Large intestine (tissue), 3 donors: ENCODE measurements at regions not wholly inside any gene's neighbourhood (a gene's known extent, or its start where the extent isn't known, plus 50 kb on each side); places are given as distances from the start of the nearest gene placed in this dataset.
A peak's percentile ranks its signal among the peaks of the same experiment; 100 is the strongest.
"Not testable (repeated sequence)": the region's sequence is repeated elsewhere in the genome, so short reads cannot be mapped to it uniquely, and the experiment has no call there.

Source experiments
- DNase-seq, 2 donors: peaks; one replicate each; pipeline versions ENCODE4 v3.0.0 to v3.0.0-alpha.2; 2013
- H3K27ac ChIP-seq: one replicate; pipeline ENCODE4 v1.5.1; 2013; ENCODE audit warnings: low read length
- H3K27me3 ChIP-seq: 2 replicates; pipeline ENCODE4 v1.6.1; 2013; ENCODE audit warnings: low read length; ENCODE audit not compliant: control insufficient read depth, insufficient read depth
- H3K36me3 ChIP-seq: 2 replicates; pipeline ENCODE4 v1.6.1; 2013; ENCODE audit warnings: low read length; ENCODE audit not compliant: control insufficient read depth, insufficient read depth
- H3K4me1 ChIP-seq: one replicate; pipeline ENCODE4 v1.6.1; 2013; ENCODE audit warnings: low read length; ENCODE audit not compliant: control insufficient read depth, insufficient read depth
- H3K4me3 ChIP-seq: one replicate; pipeline ENCODE4 v1.5.1; 2013; ENCODE audit warnings: low read length
- H3K9me3 ChIP-seq: one replicate; pipeline ENCODE4 v1.6.1; 2013; ENCODE audit warnings: mild to moderate bottlenecking, low read depth, low read length, moderate library complexity; ENCODE audit not compliant: control insufficient read depth
- WGBS: methylation state at CpG from one replicate; pipeline ENCODE4 v1.1.5; 2013; ENCODE audit warnings: low lambda C conversion rate; ENCODE audit not compliant: insufficient coverage; 5-methylcytosine and 5-hydroxymethylcytosine counted together

- no peak overlapping the region for H3K27ac ChIP-seq
- H3K36me3 ChIP-seq, result no peaks in the 10 kb centered on the region
- peak in 1 of 2 donors; percentile 24 for DNase-seq
- no peak overlapping the region for H3K4me3 ChIP-seq
- WGBS, result 76% methylated on average over 2 of the region's 7 CpGs
- H3K9me3 ChIP-seq, result no peaks in the 10 kb centered on the region
- no peaks in the 10 kb centered on the region for H3K27me3 ChIP-seq
- H3K4me1 ChIP-seq, result peaks cover 2% of the 10 kb centered on the region
These were observed 90.5 kb upstream of the YWHAQ start for GRCh38 chr2:9721344-9721743.

DNA sequence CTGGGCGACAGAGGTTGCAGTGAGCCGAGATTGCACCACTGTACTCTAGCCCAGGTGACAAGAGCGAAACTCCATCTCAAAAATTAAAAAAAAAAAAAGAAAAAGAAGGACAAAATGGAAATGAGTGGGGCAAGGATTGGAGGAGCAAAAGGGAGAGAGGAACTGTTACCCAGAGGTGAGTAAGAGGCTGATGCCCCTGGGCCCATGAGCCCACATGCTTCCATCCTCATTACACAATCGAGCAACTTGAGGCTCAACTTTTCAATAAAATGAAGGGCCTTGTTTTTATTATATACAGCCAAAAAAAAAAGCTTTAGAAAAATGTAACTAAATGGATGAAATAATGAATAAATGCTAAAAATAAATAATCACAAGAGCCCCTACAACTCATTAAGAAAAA, 91.7 kb upstream of the YWHAQ start:
- H3K4me3 ChIP-seq, result no peak overlapping the region
- H3K4me1 ChIP-seq, result peaks cover 7% of the 10 kb centered on the region
- H3K27ac ChIP-seq, result no peak overlapping the region
- H3K36me3 ChIP-seq, result no peaks in the 10 kb centered on the region
- WGBS, result 100% methylated on average over 1 of the region's 4 CpGs
- H3K9me3 ChIP-seq, result no peaks in the 10 kb centered on the region
- DNase-seq, result no peak
- no peaks in the 10 kb centered on the region for H3K27me3 ChIP-seq

DNA sequence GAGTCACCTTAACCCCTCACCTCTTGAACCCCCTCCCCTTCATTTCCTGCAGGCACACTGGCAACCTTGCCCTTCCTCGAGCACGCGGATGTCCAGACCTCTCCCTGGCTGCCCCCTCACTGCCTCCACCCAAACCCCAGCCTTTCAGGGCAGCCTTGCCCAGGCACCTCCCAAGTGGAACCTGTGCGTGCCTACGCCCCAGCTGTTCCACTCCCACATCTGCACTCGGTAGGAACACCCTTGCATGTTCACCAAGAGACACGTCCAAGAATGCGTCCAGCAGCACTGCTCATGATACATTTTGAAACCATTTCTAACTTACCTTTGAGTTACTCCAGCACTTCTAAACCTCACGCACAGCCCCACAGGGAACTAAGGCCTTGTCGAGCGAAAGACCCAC, 93.8 kb upstream of the YWHAQ start:
- H3K27me3 ChIP-seq, result no peaks in the 10 kb centered on the region
- H3K36me3 ChIP-seq, result no peaks in the 10 kb centered on the region
- H3K4me3 ChIP-seq, result no peak overlapping the region
- WGBS, result 100% methylated on average over 1 of the region's 11 CpGs
- H3K4me1 ChIP-seq, result peaks cover 7% of the 10 kb centered on the region
- H3K9me3 ChIP-seq, result no peaks in the 10 kb centered on the region
- no peak overlapping the region for H3K27ac ChIP-seq
- no peak for DNase-seq

DNA sequence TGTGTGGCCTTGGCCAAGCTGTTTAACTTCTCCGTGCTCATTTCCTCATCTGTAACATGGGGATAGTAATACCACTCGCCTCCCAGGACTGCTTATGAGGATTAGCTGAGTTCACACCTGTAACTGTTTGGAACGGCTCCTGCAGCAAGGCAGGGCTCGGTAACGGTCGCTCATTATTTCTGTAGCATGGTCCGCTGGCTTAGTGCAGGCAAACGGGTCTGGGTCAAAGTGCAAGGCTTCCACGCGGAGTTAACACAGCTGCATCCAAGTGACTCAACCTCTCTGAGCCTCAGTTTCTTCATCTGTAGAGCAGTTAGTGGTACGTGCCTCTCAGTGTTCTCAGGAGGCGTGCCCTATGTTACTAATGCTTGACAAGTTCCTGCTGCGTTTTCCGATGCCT, 94.3 kb upstream of the YWHAQ start:
- Histone ChIP-seq H3K27me3 (no peaks in the 10 kb centered on the region), H3K4me3 (no peak overlapping the region), H3K9me3 (no peaks in the 10 kb centered on the region), H3K36me3 (no peaks in the 10 kb centered on the region), H3K4me1 (peaks cover 7% of the 10 kb centered on the region), H3K27ac (no peak overlapping the region)
- DNase-seq, result no peak
- WGBS, result 100% methylated on average over 2 of the region's 14 CpGs

DNA sequence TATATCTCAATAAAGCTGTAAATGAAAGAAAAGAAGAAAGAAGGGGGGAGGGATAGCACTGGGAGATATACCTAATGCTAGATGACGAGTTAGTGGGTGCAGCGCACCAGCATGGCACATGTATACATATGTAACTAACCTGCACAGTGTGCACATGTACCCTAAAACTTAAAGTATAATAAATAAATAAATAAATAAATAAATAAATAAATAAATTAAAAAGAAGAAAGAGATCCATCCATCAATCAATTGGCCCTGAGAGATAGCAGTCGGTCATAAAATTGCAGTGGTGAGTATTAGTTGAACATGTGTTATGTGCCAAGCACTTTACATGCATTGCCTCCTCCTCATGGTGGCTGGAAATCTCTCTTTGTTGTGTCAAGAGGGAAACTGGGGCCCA, 95.2 kb upstream of the YWHAQ start:
- H3K27me3 ChIP-seq, H3K9me3 ChIP-seq, H3K27ac ChIP-seq, DNase-seq, H3K4me3 ChIP-seq, H3K4me1 ChIP-seq, H3K36me3 ChIP-seq: not testable (repeated sequence)
- WGBS, result no CpG with 5 or more reads among the region's 3 CpGs

DNA sequence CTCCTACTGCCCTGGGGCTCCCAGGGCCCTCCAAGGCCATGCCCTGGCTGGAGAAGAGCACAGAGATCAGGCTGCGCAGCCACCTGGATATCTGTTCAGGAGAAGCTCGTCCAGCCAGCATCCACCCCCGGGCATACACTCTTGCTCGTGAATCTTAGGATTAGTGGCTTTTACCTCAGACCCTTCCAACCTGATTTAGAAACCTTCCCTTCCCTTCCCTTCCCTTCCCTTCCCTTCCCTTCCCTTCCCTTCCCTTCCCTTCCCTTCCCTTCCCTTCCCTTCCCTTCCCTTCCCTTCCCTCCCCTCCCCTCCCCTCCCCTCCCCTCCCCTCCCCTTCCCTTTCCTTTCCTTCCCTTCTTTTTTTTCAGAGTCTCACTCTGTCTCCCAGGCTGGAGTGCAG, 99.7 kb upstream of the YWHAQ start:
- WGBS, result no CpG with 5 or more reads among the region's 4 CpGs

DNA sequence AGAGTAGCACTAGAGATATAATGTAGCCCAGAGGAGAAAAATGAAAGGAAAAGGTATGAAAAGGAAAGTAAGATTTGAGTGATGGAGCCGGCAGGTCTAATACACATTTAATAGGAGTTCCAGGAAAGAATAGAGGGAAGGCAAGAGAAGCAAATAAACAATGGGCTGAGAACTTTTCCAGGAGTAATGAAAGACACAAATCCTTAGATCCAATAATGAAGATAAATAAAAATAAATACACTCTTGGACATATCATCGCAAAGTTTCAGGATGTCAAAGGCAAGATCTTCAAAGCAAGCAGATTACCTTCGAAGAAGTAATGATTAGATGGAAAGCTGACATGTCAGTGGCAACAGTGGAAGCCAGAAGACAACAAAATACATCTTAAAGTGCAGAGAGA, 102.0 kb upstream of the YWHAQ start:
- WGBS, result 93% methylated on average over 3 of the region's 3 CpGs

More for the DNA sequence above, 99.7 kb upstream of the YWHAQ start:
- not testable (repeated sequence) for H3K4me1 ChIP-seq, H3K9me3 ChIP-seq, H3K4me3 ChIP-seq, H3K27me3 ChIP-seq, H3K36me3 ChIP-seq, H3K27ac ChIP-seq, DNase-seq

GRCh38 chr2:9734308-9734707, 103.5 kb upstream of the YWHAQ start:
- no peak for DNase-seq
- Histone ChIP-seq H3K27me3 (no peaks in the 10 kb centered on the region), H3K4me1 (peaks cover 9% of the 10 kb centered on the region), H3K4me3 (no peak overlapping the region), H3K36me3 (no peaks in the 10 kb centered on the region), H3K27ac (no peak overlapping the region), H3K9me3 (peaks cover 3% of the 10 kb centered on the region)
- WGBS, result 100% methylated on average over 1 of the region's 1 CpG

More for the DNA sequence above, 102.0 kb upstream of the YWHAQ start:
- Histone ChIP-seq H3K27ac (no peak overlapping the region), H3K4me1 (no peaks in the 10 kb centered on the region), H3K4me3 (no peak overlapping the region), H3K27me3 (no peaks in the 10 kb centered on the region), H3K36me3 (no peaks in the 10 kb centered on the region), H3K9me3 (peaks cover 3% of the 10 kb centered on the region)
- DNase-seq, result no peak

DNA sequence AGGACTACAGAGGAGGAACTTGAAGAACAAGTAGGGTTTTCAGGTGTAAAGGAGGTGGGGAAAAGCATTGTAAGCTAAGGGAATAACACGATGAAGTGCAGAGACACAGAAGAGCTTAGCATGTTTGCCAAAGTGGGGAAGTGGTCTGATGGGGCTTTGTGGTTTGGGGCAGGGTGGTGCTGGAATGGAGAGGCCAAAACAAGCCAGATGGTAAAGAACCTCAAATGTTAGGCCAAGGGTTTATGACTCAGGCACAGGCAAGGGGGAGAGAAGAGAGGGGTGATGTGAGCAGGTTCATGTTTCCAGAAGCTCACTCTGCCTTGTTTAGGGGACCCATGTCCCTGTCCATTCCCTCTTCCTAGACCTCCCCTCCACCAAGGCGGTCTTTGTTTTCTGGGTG, 104.5 kb upstream of the YWHAQ start:
- no peak overlapping the region for H3K27ac ChIP-seq
- WGBS, result 88% methylated on average over 1 of the region's 2 CpGs

GRCh38 chr2:9736021-9736420, 105.2 kb upstream of the YWHAQ start:
- no peaks in the 10 kb centered on the region for H3K36me3 ChIP-seq
- H3K4me3 ChIP-seq, result no peak overlapping the region
- DNase-seq, result no peak
- peaks cover 9% of the 10 kb centered on the region for H3K4me1 ChIP-seq
- H3K27ac ChIP-seq, result no peak overlapping the region
- no CpG with 5 or more reads among the region's 1 CpG for WGBS
- H3K9me3 ChIP-seq, result peaks cover 3% of the 10 kb centered on the region
- no peaks in the 10 kb centered on the region for H3K27me3 ChIP-seq

More for the DNA sequence above, 104.5 kb upstream of the YWHAQ start:
- Histone ChIP-seq H3K36me3 (no peaks in the 10 kb centered on the region), H3K4me1 (peaks cover 9% of the 10 kb centered on the region), H3K4me3 (no peak overlapping the region), H3K27me3 (no peaks in the 10 kb centered on the region), H3K9me3 (peaks cover 3% of the 10 kb centered on the region)
- DNase-seq, result no peak

DNA sequence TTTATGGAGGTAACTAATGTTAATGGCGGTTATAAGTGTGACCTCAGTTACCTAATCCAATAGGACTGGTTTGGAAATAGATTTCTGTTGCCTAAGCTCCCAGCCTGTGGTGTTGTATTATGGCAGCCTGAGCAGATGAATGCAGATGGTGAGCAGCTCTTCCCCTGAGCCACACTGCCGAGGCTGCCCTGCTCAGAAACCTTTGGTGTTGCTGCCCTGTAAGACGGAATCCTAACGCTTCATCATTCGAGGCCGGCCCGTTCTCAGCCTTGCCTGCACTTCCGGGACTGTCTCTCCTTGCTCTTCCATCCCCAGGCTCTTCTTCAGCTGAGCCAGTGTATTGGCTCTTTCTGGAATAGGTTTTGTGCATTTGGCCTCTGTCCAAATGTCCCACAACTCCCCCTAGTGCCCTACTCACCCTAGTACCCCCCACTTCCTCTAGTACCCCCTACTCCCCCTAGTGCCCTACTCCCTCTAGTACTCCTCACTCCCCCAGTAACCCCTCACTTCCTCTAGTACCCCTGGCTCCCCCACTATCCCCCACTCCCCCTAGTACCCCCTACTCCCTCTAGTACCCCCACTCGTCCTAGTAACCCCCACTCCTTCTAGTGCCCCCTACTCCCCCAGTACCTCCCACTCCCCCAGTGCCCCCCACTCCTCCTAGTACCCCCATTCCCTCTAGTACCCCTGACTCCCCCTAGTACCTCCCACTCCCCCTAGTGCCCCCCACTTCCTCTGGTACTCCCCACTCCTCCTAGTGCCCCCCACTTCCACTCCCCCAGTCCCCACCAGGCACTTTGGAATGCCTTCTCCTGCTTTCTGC, 106.0 kb upstream of the TAF1B start:
- Histone ChIP-seq H3K27ac (no peak overlapping the region), H3K4me3 (no peak overlapping the region), H3K4me1 (peaks cover 9% of the 10 kb centered on the region), H3K9me3 (peaks cover 3% of the 10 kb centered on the region), H3K36me3 (no peaks in the 10 kb centered on the region), H3K27me3 (no peaks in the 10 kb centered on the region)
- WGBS, result no CpG with 5 or more reads among the region's 9 CpGs
- DNase-seq, result no peak
